Activated CD4-positive, alpha-beta T cell treated with anti-CD3 and anti-CD28 coated beads, Interleukin-2, amount 50 U/mL, for 4 hours (primary cell): ENCODE measurements at regions not wholly inside any gene's neighbourhood (a gene's known extent, or its start where the extent isn't known, plus 50 kb on each side); places are given as distances from the start of the nearest gene placed in this dataset.
"Not testable (repeated sequence)": the region's sequence is repeated elsewhere in the genome, so short reads cannot be mapped to it uniquely, and the experiment has no call there.

Experiments
- DNase-seq, 2 experiments: peaks; one replicate each; pipeline ENCODE4 v3.0.0-alpha.2; 2020

- no peak for DNase-seq
Measured at GRCh38 chr4:11650801-11651596, 222.3 kb upstream of the HS3ST1 start.

GRCh38 chr4:11647433-11647832, 218.7 kb upstream of the HS3ST1 start:
- DNase-seq: no peak

DNA sequence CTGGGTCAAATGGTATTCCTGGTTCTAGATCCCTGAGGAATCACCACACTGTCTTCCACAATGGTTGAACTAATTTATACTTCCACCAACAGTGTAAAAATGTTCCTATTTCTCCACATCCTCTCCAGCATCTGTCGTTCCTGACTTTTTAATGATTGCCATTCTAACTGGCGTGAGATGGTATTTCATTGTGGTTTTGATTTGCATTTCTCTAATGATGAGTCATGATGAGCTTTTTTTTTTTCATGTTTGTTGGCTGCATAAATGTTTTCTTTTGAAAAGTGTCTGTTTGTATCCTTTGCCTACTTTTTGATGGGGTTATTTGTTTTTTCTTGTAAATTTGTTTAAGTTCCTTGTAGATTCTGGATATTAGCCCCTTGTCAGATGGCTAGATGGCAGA, 214.4 kb upstream of the HS3ST1 start:
- not testable (repeated sequence) for DNase-seq

DNA sequence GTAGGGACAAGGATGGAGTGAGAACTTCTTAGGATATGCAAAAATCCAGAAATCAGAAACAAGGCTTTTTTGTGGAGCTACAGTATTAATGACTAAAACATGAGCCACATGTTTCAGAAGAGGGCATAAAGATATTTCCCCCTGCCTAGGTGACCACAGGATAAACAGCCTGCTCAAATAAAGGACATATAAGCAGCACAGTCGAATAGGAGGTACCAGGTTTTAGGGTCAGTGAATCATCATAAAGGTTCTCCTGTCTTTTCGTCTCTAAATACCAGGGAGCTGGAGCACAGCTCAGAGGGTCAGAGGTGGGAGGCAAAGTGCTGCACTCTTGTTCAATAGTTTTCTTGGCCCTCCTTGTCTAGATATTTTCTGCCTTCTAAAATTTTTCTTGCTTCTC, 211.9 kb upstream of the HS3ST1 start:
- DNase-seq: no peak

GRCh38 chr4:11636551-11636950, 207.9 kb upstream of the HS3ST1 start:
- DNase-seq: no peak

GRCh38 chr4:11636031-11636430, 207.3 kb upstream of the HS3ST1 start:
- no peak for DNase-seq

GRCh38 chr4:11635342-11635741, 206.6 kb upstream of the HS3ST1 start:
- DNase-seq: no peak

DNA sequence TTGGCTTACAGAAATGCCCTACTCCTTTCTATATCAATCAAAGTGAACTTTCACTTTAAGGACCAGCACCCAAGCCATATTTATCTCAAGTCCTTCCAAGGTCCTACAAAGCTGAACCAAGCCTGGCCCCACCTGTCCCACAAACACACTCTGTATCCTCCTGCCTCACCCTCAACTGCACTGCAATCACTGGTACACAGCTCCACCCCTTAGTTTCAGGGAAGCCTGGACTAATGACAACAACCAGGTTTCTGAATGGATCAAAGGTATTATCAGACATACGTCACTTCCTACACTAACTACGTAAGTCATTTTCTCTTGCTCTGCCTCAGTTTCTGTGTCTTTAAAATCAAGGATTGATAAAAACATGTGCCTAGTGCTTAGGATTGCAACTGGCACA, 205.6 kb upstream of the HS3ST1 start:
- no peak for DNase-seq

- no peak for DNase-seq
Measured at GRCh38 chr4:11633430-11633829, 204.7 kb upstream of the HS3ST1 start.

DNA sequence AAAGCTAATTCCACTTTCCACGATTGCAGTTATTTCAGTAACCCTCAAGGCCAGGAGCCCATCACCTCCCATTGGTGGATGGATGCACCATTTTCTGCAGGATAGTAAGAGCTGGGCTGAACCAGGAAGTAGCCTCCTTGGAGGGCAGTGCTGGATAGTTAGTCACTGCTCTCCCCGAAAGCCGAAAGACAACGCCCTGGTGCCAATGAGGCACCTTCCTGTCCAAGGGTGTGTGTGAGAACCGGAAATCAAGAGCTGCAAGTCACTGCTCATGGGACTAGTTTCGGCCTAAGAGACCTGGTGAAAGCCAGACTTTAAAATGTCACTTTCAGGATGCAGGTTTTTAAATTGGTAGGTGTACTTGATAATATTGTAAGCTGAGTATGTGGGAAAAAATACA, 203.8 kb upstream of the HS3ST1 start:
- DNase-seq: no peak

GRCh38 chr4:11632025-11632424, 203.3 kb upstream of the HS3ST1 start:
- DNase-seq: no peak

DNA sequence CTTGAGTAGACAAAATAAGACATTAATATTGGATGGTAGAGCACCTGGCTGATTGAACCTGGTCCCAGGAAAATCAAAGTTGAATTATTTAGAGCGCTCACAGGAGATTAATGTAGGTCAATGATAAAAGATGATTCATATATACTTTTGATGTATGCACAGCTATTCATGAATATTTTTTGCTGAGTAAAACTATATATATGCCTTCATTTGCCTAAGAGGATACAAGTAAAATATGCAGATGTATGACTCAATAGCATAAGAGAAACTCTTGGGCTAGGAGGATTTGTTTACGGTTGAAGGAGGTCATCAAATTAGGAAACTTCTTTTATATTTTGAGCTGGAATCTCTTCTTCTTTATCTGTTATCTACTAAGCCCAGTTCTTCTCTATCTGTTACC, 202.7 kb upstream of the HS3ST1 start:
- DNase-seq: no peak

DNA sequence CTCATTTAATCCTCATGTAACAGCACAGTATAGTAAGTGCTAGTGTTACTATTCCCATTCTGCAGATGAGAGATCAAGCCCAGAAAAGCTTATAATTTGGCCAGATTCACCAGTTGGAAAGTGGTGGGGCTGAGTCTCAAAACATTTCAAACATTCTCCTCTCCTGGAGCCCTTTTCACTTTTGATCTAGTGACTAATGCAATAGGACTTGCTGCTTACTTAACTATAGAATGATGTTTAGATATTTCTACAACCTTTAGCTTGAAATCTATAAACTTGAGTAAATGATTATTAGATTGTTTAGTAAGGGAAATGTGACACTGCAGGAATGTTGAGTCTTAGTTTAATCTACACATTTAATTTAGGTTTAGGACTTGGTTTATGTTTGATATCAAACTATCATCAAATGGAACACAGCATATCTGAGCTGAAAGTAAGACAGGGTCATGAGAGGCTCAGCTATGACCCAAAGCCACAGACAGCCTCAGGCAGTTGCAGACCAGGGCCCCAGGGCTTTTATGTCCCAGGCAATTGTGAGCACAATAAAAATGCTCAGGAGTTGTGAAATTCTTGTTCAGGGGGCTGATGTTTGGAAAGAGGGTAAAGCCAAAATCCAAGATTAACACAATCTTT, 199.5 kb upstream of the HS3ST1 start:
- DNase-seq: no peak

DNA sequence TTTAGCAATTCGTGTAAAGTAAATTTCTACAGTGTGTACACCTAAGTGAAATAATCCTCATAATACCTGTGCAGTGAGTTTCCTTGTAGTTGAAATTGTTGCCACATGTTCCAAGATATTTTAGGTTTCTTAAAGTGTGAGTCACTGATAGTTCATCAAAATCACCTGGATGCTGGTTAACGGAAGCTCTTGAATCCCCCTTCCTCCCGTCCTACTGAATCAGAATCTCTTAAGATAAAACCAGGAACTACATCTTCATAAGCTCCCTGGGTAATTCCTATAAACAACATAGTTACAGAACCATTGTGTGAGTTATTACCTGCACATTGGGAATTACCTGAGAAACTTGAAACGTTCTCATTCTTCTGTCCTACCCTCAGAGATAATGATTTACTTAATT, 197.4 kb upstream of the HS3ST1 start:
- no peak for DNase-seq

DNA sequence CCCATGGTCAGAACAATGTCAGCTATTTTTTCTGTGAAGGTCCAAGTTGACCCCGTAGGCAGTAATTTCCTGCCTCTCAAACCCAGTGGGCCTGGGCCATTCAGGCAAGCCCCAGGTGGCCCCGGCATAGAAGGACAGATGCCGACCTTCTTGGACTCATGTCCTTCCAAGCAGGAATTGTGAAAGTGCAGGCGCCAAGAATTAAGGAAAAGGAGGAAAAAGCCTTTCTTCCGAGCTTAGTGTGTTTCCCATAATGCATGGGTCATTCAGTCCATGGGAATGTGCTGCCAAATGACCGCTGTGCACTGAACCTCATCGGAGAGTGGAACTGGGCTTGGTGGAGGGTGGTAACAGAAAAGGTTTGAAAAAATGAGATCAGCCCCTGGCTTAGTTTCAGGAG, 196.5 kb upstream of the HS3ST1 start:
- DNase-seq: no peak

GRCh38 chr4:11624370-11624769, 195.7 kb upstream of the HS3ST1 start:
- no peak for DNase-seq

- DNase-seq: no peak
Measured at GRCh38 chr4:11623726-11624037, 195.0 kb upstream of the HS3ST1 start.

- DNase-seq: no peak
Measured at GRCh38 chr4:11622961-11623725, 194.4 kb upstream of the HS3ST1 start.

DNA sequence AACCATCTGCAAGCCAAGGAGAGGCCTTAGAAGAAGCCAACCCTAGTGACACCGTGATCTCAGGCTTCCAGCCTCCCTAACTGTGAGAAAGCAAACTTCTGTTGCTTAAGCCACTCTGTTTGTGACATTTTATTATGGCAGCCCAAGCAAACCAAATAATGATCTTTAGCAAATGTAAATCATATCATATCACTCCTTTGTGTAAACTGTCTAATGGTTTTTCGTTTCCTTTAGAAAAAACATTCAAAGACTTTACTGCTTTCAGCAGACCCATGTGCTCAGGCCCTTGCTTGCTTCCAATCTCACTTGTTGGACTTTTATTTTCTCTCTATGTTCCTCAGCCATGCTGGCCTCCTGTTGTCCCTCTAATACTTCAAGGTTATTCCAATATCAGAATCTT, 192.2 kb upstream of the HS3ST1 start:
- no peak for DNase-seq

DNA sequence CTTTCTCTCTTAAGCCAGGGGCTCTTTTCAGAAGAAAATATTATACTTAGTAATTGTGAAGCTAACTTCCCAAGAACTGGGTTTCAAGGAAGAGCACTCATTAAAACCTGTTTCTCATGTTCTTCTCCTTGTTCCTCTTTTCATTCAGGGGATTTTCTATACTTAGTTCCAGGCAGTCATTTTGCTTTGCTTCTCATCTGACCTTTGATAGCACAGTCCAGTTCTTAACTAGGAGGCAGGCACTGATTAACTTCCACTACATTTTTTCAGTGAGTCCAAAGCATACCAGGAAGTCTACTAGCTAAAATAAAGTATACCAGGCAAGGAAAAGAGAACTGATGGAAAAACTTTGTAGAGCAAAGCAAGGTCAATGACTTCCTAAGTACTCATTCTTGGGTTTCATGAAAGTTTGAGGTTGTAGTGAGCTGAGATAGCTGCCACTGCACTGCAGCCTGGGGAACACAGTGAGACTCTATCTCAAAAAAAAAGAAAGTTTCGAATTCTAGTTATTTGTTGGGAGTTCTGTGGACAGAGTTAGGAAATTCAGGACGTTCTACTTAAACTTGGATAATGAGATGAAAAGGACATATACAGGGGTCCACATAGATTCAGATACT, 190.1 kb upstream of the HS3ST1 start:
- DNase-seq: no peak

DNA sequence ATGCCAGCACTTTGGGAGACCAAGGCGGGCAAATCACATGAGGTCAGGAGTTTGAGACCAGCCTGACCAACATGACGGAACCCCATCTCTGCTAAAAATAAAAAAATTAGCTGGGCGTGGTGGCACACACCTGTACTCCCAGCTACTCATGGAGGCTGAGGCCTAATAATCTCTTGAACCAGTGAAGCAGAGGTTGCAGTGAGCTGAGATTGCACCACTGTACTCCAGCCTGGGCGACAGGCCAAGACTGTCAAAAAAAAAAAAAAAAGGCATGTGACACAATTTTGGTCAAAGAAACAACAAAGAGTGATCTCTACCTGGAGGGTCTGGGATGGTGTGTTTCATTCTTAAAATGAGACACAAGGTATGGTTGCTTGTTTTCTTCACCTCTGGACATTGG, 188.2 kb upstream of the HS3ST1 start:
- DNase-seq: no peak

DNA sequence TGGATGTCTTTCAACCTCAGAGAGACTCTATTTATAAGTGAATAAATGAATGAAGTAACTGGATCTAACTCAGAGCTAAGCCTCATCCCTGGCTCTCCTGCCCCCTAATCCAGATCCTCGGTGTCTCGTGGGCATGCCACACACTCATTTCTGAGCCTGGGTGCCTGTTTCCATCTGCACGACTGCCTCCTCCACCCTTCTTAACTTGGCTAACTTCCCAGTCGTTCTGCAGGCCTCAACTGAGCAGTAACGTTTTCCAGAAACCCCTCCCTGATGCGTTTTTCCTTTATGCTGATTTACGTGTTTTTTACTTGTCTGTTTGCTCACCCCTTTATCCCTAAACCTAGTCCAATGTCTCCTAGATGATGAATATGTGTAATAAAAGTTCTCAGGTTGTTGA, 186.9 kb upstream of the HS3ST1 start:
- DNase-seq: no peak

DNA sequence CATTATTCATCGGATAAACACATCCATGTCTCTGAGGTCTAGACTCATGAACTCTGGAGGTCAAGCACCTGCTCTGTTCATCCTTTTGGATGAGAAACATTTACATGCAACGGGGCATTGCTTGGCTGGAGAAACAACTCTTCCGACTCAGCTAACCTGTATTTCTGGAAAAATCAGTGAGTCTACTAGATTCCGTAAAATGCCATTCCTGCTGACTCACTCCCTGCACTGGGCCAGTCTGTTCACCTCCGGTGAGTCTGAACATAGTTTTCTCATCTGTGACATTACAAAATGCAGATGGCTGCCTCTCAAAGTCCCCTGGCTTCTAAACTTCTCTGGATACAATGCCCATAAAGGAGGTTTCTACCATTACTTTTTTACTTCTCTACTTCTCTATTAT, 185.7 kb upstream of the HS3ST1 start:
- no peak for DNase-seq

GRCh38 chr4:11611868-11612267, 183.2 kb upstream of the HS3ST1 start:
- DNase-seq: no peak
